ENCODE measurements at regions not wholly inside any gene's neighbourhood (a gene's known extent, or its start where the extent isn't known, plus 50 kb on each side); places are given as distances from the start of the nearest gene placed in this dataset.
A peak's percentile ranks its signal among the peaks of the same experiment; 100 is the strongest.

- Histone ChIP-seq H3K27me3 (peaks cover 0 to 8% of the 10 kb centered on the region in 2 donors), H3K36me3 (replicated peaks in 1 of 2; ENCODE audit: insufficient read depth in 1 of 2, low read depth in 2 of 2) (no peaks in the 10 kb centered on the region), H3K27ac (no peak overlapping the region), H3K9me3 (no peaks in the 10 kb centered on the region), H3K4me3 (no peak overlapping the region), H3K4me1 (peaks cover 10% of the 10 kb centered on the region)
- 56 to 68% methylated on average over 11 to 12 of the region's 12 CpGs for WGBS, 2 donors
- no peak for TF ChIP-seq POLR2A (IDR thresholded peaks at IDR 0.05)
- no peak for TF ChIP-seq CTCF (IDR thresholded peaks at IDR 0.05)
- intact Hi-C loops (cut with DNase I), result no loop called here
- ATAC-seq, result no peak
- peak in 1 of 4 donors; percentile 22 for DNase-seq
Measured at GRCh38 chr5:174307656-174308271, 262.3 kb downstream of the NSG2 start.

DNA sequence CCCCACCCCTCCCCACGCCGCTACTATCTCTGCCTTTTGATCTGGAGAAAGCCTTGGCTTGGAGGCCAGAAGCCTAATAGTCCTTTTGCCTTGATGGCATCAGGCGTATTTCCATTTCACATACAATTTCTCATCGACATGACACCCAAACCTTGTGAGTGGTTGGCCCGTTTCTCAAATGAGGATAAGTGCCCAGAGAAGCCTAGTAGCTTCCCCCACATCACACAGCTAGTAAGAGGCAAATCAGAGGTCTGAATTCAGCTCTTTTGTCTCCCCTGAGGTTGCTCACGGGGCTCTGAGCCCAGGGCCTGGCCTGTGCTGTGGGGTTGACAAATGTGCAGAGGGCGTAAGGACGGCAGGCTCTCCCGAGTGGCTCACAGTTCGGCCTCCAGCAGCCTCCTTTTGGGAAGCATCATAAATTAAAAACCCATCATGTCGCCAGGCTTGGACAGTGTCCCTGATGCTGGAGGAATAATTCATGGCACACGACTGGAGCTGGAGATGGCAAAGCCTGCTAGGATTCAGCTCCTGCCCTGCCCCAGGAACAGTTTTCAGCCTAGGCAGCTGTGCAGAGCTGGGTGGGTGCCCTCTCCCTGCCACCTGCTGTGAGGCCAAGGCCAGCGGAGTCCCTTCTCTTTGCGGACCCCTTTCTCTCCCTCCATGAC lies 263.8 kb downstream of the NSG2 start:
- 78 to 83% methylated on average over 14 of the region's 14 CpGs for WGBS, 2 donors

DNA sequence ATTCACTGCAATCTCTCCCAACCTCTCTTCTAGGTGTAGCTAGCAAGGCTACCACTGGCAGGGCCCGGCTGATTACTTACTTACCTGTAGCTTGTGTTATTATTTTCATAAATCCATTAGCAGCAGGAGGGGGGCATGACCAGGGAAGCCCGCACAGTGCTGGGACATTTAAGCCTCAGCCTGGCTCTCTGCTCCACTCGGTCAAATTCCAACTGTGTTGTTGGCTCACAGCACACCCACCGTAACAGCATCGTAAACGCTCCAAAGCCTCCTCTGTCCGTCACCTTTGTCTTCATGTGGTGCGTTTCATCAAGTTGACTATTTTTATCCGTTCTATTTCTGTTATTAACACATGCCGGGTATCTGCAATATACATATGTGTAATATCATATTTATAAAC lies 264.7 kb downstream of the NSG2 start:
- ATAC-seq (no peak), DNase-seq (no peak)
- Histone ChIP-seq H3K36me3 (replicated peaks in 1 of 2; ENCODE audit: insufficient read depth in 1 of 2, low read depth in 2 of 2) (no peaks in the 10 kb centered on the region), H3K9me3 (no peaks in the 10 kb centered on the region), H3K4me1 (peaks cover 10% of the 10 kb centered on the region), H3K4me3 (no peak overlapping the region), H3K27me3 (peaks cover 0 to 8% of the 10 kb centered on the region in 2 donors), H3K27ac (no peak overlapping the region)
- intact Hi-C loops (cut with DNase I), result no loop called here
- TF ChIP-seq CTCF (IDR thresholded peaks at IDR 0.05), result no peak
- no peak for TF ChIP-seq POLR2A (IDR thresholded peaks at IDR 0.05)
- 66 to 78% methylated on average over 10 of the region's 10 CpGs for WGBS, 2 donors

More for the DNA sequence above, 263.8 kb downstream of the NSG2 start:
- no peak overlapping the region for H3K4me3 ChIP-seq
- no peaks in the 10 kb centered on the region for H3K9me3 ChIP-seq
- TF ChIP-seq POLR2A (IDR thresholded peaks at IDR 0.05) (no peak), CTCF (IDR thresholded peaks at IDR 0.05) (no peak)
- peaks cover 10% of the 10 kb centered on the region for H3K4me1 ChIP-seq
- H3K27ac ChIP-seq, result no peak overlapping the region
- H3K27me3 ChIP-seq, result peaks cover 0 to 8% of the 10 kb centered on the region in 2 donors
- no peaks in the 10 kb centered on the region for H3K36me3 ChIP-seq (replicated peaks in 1 of 2; ENCODE audit: insufficient read depth in 1 of 2, low read depth in 2 of 2)
- intact Hi-C loops (cut with DNase I), result no loop called here
- no peak for ATAC-seq
- no peak for DNase-seq

DNA sequence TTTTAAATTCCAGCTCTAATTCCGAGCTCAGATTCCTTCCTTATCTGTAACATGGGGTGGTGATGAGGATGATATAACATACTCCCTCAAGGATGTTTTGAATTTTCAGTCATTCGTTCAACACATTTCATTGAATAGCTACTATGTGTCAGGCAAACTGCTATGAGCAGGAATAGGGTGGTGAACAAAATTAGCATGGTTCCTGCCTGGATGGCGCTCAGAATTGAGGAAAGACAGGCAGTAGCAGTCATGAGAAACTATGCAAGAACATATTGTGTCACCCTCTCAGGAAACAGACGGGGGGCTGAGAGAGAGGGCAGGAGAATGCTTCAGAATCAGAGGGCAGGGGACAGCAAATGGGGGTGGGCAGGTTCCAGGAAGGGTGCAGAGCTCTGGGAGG lies 265.2 kb downstream of the NSG2 start:
- no peaks in the 10 kb centered on the region for H3K36me3 ChIP-seq (replicated peaks in 1 of 2; ENCODE audit: insufficient read depth in 1 of 2, low read depth in 2 of 2)
- 67 to 73% methylated on average over 4 of the region's 4 CpGs for WGBS, 2 donors
- intact Hi-C loops (cut with DNase I), result no loop called here
- H3K9me3 ChIP-seq, result no peaks in the 10 kb centered on the region
- TF ChIP-seq POLR2A (IDR thresholded peaks at IDR 0.05), result no peak
- TF ChIP-seq CTCF (IDR thresholded peaks at IDR 0.05), result no peak
- DNase-seq (no peak), ATAC-seq (no peak)
- H3K27me3 ChIP-seq, result peaks cover 0 to 8% of the 10 kb centered on the region in 2 donors
- H3K4me1 ChIP-seq, result peaks cover 10% of the 10 kb centered on the region
- H3K4me3 ChIP-seq, result no peak overlapping the region
- H3K27ac ChIP-seq, result no peak overlapping the region

- TF ChIP-seq POLR2A (IDR thresholded peaks at IDR 0.05) (no peak), CTCF (IDR thresholded peaks at IDR 0.05) (no peak)
- Histone ChIP-seq H3K9me3 (no peaks in the 10 kb centered on the region), H3K36me3 (replicated peaks in 1 of 2; ENCODE audit: insufficient read depth in 1 of 2, low read depth in 2 of 2) (no peaks in the 10 kb centered on the region), H3K4me3 (no peak overlapping the region), H3K27me3 (peaks cover 0 to 8% of the 10 kb centered on the region in 2 donors), H3K27ac (no peak overlapping the region), H3K4me1 (peaks cover 10% of the 10 kb centered on the region)
- no peak for ATAC-seq
- intact Hi-C loops (cut with DNase I), result no loop called here
- 69 to 71% methylated on average over 15 to 17 of the region's 17 CpGs for WGBS, 2 donors
- DNase-seq, result no peak
Measured at GRCh38 chr5:174311121-174311520, 265.6 kb downstream of the NSG2 start.

Measured in body of pancreas (tissue), 4 donors.